ENCODE measurements at regions not wholly inside any gene's neighbourhood (a gene's known extent, or its start where the extent isn't known, plus 50 kb on each side); places are given as distances from the start of the nearest gene placed in this dataset.

- Histone ChIP-seq H2AFZ (ENCODE audit: low read length) (no peak overlapping the region), H3K79me2 (ENCODE audit: insufficient read depth, low read depth, low read length) (no peaks in the 10 kb centered on the region), H3K4me2 (ENCODE audit: low read length) (no peak overlapping the region), H4K20me1 (ENCODE audit: insufficient read depth, low read length) (no peaks in the 10 kb centered on the region), H3K4me3 (ENCODE audit: low read depth, low read length, poor library complexity, severe bottlenecking) (no peak overlapping the region), H3K36me3 (ENCODE audit: insufficient read depth, low read length) (no peaks in the 10 kb centered on the region), H3K27ac (ENCODE audit: low read depth, low read length, poor library complexity, severe bottlenecking) (no peak overlapping the region), H3K9me2 (ENCODE audit: insufficient read depth, low read length) (no peaks in the 10 kb centered on the region), H3K4me1 (ENCODE audit: insufficient read depth, low read length, poor library complexity, severe bottlenecking) (no peaks in the 10 kb centered on the region), H3K9me3 (ENCODE audit: low read length) (no peaks in the 10 kb centered on the region)
- POLR2A ChIA-PET: no interaction called here
- intact Hi-C loops (cut with micrococcal nuclease; ENCODE audit: unreplicated experiment): no loop called here
- TF ChIP-seq CTCF (conservative IDR thresholded peaks at IDR 0.05; ENCODE audit: low read length) (no peak), EZH2phosphoT487 (IDR thresholded peaks at IDR 0.05; ENCODE audit: borderline replicate concordance, low read depth, low read length) (no peak)
- no peak for DNase-seq (ENCODE audit: low spot score)
- CTCF ChIA-PET (ENCODE audit: unreplicated experiment): no interaction called here
- BruUV-seq (replicated peaks): no TSS peak
These were observed 207.4 kb upstream of the JADE1 start for GRCh38 chr4:128601991-128602695.

DNA sequence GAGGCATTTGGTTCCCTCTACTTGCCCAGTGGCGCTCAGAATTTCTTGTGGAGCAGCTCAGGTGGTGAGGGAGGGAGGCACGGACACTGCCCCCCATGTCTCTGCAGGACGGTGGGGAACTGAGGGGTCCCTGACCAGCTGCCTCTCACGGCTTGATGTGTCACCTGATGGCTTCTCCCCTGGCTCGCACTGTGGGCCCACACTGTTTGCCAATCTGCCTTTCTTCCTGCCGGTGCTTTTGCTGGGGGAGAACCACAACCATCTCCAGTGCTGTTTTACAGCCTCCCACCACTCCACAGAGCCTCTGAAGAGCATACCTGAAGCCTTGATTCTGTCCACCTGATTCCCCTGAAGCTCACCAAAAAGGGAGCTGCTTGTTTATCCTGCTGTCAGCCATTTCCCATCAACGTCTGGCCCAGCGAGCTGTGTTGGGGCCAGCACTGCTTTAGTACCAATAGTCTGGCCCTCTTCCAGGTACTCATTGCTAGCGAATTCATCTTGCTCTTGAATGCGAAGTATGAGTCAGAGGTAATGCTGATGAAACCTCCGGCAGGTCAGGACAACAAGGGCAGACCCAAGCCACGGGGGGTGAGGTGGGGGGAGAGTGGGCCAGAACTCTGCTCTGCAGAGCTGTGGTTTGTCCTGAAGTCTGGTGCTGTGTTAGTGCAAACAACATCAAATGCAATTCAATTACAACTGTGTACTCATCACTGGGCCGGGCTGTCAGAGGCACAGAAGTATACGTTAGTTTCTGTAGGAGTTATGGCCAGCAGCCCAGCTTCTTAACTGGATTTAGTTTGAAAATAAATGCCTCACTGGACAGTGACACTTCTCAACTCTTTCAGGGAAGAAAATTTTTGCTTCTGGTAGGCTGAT, 208.3 kb upstream of the JADE1 start:
- Histone ChIP-seq H3K4me1 (ENCODE audit: insufficient read depth, low read length, poor library complexity, severe bottlenecking) (no peaks in the 10 kb centered on the region), H4K20me1 (ENCODE audit: insufficient read depth, low read length) (no peaks in the 10 kb centered on the region), H3K4me3 (ENCODE audit: low read depth, low read length, poor library complexity, severe bottlenecking) (no peak overlapping the region), H3K36me3 (ENCODE audit: insufficient read depth, low read length) (no peaks in the 10 kb centered on the region), H3K4me2 (ENCODE audit: low read length) (no peak overlapping the region), H3K79me2 (ENCODE audit: insufficient read depth, low read depth, low read length) (no peaks in the 10 kb centered on the region), H3K9me2 (ENCODE audit: insufficient read depth, low read length) (no peaks in the 10 kb centered on the region), H2AFZ (ENCODE audit: low read length) (no peak overlapping the region), H3K27ac (ENCODE audit: low read depth, low read length, poor library complexity, severe bottlenecking) (no peak overlapping the region), H3K9me3 (ENCODE audit: low read length) (no peaks in the 10 kb centered on the region)
- intact Hi-C loops (cut with micrococcal nuclease; ENCODE audit: unreplicated experiment): no loop called here
- TF ChIP-seq EZH2phosphoT487 (IDR thresholded peaks at IDR 0.05; ENCODE audit: borderline replicate concordance, low read depth, low read length) (no peak), CTCF (conservative IDR thresholded peaks at IDR 0.05; ENCODE audit: low read length) (no peak)
- ChIA-PET CTCF (ENCODE audit: unreplicated experiment) (no interaction called here), POLR2A (interaction anchor here (0.5 kb wide), 1 partner anchor 19 kb away, joined by 3 read pairs; no protein-coding TSS in a partner anchor)
- no TSS peak for BruUV-seq (replicated peaks)
- DNase-seq (ENCODE audit: low spot score): no peak

DNA sequence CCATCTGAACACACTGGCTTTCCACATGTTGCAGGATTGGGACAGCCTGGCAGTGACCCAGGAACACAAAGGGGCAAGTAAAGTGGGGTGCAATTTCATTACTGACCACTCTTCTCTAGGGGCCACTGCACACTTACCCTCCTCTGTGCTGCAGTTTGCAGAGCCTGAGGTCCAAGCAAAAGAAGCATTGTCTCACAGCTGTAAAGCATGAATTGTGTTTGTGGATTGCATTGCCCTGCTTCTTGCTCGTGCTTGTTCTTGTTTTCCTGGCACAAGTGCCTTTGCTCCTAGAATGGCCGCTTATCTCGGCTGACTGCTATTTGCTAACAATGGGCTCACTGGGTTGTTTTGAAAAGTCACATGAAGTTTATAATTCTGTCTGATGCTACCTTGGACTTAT, 209.1 kb upstream of the JADE1 start:
- no peak overlapping the region for H3K4me2 ChIP-seq (ENCODE audit: low read length)
- CTCF ChIA-PET (ENCODE audit: unreplicated experiment): no interaction called here

More for the DNA sequence above, 209.1 kb upstream of the JADE1 start:
- BruUV-seq (replicated peaks): no TSS peak
- Histone ChIP-seq H3K9me2 (ENCODE audit: insufficient read depth, low read length) (no peaks in the 10 kb centered on the region), H3K4me1 (ENCODE audit: insufficient read depth, low read length, poor library complexity, severe bottlenecking) (no peaks in the 10 kb centered on the region), H3K36me3 (ENCODE audit: insufficient read depth, low read length) (no peaks in the 10 kb centered on the region), H4K20me1 (ENCODE audit: insufficient read depth, low read length) (no peaks in the 10 kb centered on the region), H2AFZ (ENCODE audit: low read length) (no peak overlapping the region), H3K4me3 (ENCODE audit: low read depth, low read length, poor library complexity, severe bottlenecking) (no peak overlapping the region), H3K79me2 (ENCODE audit: insufficient read depth, low read depth, low read length) (no peaks in the 10 kb centered on the region), H3K27ac (ENCODE audit: low read depth, low read length, poor library complexity, severe bottlenecking) (no peak overlapping the region), H3K9me3 (ENCODE audit: low read length) (no peaks in the 10 kb centered on the region)
- no peak for DNase-seq (ENCODE audit: low spot score)
- TF ChIP-seq EZH2phosphoT487 (IDR thresholded peaks at IDR 0.05; ENCODE audit: borderline replicate concordance, low read depth, low read length) (no peak), CTCF (conservative IDR thresholded peaks at IDR 0.05; ENCODE audit: low read length) (no peak)
- POLR2A ChIA-PET: interaction anchor here (0.5 to 0.6 kb wide), 2 partner anchors 20 to 311 kb away, joined by 3 read pairs; no protein-coding TSS in a partner anchor
- intact Hi-C loops (cut with micrococcal nuclease; ENCODE audit: unreplicated experiment): no loop called here
